Suppressor macrophage treated with lipopolysaccharide for 4 hours (primary cell): ENCODE measurements at regions not wholly inside any gene's neighbourhood (a gene's known extent, or its start where the extent isn't known, plus 50 kb on each side); places are given as distances from the start of the nearest gene placed in this dataset.
A peak's percentile ranks its signal among the peaks of the same experiment; 100 is the strongest.

Experiments used
- DNase-seq: peaks from one replicate; pipeline ENCODE4 v3.0.0-alpha.2; 2020

- DNase-seq, result no peak
Observed at GRCh38 chr2:15720561-15721307, 129.1 kb downstream of the DDX1 start.

DNA sequence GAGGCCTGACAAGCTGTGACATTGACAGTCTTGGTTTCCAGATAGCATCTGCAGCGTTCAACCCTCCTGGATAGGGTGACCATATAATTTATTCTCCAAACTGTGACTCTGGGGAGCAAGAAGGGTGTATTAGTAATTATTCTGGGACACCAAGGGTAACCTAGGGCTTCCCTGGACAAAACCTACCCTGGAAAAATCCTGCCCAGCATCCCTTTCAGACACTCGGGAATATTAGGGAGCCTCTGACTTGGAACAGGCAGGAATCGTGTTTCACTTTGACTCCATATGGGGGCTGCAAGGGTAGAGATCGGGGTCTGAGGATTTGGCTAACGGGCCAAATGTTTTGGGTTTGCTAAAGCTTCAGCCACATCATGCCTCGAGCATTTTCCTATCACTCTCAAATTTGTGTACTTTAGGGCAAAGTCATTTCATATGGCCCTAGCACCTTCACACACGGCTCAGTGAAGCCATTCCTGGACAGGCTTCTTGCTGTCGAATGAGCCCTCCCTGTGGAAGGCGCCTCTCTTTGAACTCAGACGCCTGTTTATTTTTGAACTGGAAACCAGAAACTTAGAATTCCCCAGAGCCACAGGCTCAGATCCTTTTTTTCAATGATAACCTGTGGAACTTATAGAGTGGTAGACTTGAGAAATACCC, 129.9 kb downstream of the DDX1 start:
- DNase-seq, result no peak

DNA sequence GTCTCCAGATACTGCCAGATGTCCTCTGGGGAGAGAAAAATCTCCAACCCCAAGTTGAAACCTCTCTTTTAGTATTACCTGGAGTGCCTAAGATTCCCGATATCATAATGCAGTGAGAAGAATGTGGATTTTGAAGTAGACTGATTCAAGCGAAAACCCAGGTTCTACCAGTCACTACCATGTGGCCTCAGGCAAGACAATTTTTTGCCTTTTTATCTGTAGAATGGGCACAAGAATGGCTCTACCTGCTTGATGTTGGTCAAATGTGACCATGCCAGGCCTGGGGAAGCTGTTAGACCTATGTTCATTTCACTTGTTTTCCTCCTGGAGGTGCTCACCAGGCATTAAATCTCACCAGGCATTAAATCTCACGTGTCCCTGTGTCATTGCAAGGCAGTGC, 131.3 kb downstream of the DDX1 start:
- no peak for DNase-seq

DNA sequence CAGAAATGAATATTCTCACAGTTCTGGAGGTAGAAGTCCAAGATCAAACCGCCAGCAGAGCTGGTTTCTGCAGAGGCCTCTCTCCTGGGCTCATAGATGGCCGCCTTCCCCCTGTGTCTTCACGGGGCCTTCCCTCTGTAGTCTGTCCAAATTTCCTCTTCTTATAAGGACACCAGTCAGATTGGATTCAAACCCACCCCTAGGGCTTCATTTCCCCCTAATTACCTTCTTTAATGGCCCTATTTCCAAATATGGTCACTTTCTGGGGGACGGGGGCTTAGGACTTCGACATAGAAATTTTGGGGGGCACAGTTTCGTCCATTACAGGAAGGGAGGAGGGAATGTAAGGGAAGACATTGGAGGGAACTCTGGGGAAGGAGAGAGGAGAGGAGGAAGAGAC, 132.6 kb downstream of the DDX1 start:
- DNase-seq, result no peak

- DNase-seq, result no peak
Observed at GRCh38 chr2:15725101-15725781, 133.6 kb downstream of the DDX1 start.

- no peak for DNase-seq
Observed at GRCh38 chr2:15725782-15726112, 134.1 kb downstream of the DDX1 start.

DNA sequence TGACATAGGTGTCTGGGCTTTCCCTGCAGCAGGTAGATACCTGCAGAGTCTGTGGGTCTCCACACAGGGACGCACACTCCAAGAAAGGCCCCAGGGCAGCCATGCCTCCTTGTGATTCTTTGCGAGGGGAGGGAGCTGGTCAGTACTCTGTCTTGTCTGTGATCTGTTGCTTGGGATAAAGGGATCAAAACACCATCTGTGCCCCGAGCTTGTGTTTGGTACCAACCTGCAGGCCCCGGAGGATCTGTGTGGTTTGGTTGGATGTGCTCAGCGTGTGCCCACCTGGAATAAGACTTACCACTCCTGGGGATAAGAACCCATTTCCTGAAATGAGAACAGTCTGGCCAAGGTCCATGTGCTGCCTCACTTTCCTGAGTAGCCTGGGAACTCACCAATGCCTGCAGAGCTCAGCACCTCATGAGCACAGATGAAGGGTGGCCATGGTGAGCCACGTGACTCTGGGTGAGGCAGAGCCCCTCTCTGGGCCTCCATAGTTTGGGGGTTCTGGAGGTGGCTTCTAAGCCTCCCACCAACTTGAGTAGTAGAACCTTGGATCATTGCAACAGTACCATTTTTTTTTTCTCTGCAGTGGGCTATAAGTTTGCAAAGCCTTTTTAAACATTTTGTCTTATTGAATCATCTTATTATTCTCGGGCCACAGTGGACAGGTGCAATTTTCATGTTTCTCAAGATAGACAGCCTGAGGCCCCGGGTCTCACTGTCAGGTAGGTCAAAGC, 134.8 kb downstream of the DDX1 start:
- DNase-seq, result no peak

DNA sequence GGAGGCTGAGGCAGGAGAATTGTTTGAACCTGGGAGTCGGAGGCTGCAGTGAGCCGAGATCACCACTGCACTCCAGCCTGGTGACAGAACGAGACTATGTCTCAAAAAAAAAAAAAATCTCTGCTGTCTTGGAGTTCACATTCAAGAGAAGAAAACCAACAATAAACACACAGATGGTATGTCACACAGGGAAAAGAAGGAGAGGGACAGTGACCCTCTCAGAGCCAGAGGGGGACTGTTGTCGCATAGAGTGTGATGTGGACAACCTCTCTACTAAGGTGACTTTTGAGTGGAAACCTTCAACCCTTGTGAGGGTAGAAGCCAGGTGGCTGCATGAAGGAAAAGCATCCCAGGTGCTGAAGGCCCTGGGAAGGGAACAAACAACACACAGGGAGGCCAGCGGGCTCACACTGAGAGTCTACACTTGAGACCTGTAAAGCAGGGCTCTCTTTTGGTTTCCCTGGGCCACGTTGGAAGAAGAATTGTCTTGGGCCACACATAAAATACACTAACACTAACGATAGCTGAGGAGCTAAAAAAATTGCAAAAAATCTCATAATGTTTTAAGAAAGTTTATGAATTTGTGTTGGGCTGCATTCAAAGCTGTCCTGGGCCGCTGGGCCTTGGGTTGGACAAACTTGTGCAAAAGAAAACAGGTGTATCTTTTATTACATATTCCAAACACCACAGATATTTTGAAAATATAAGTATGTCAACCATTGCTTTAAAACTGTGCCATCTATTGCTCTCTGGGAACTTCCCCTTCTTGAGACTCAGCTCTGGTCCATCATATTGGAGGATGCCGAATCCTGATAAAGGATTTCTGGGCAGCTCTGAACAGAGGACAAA, 136.0 kb downstream of the DDX1 start:
- DNase-seq, result no peak

DNA sequence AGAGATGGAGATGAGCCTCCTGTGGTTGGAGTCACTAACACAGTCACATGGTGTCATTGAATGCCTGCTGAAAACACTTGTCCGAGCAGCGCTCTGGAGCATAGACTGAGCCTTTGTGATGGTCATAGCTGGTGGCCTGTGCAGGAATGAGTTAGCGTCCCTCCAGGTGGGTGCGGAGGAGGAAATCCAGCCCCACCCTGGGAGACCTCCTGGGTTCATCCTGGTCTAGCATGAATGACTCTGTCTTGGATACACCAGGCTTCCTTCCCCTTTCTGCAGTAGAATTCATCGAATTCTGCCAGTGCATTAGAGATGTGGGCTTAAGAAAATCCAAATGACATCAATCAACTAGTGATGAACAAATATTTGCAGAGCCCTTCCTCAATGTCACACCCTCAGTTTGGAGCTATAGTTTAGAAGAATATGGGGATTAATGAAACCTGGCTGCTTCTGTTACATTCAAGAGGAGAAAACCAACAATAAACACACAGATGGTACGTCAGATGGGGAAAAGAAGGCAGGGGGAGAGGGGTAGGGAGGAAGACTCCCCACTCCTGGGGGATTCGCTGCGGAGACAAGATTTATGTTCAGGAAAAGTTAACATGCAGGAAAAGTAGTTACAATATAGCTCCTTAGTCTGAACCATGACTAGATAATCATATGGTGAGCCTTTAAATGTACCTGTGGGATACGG, 136.7 kb downstream of the DDX1 start:
- no peak for DNase-seq

- DNase-seq, result no peak
Observed at GRCh38 chr2:15729001-15729400, 137.3 kb downstream of the DDX1 start.

DNA sequence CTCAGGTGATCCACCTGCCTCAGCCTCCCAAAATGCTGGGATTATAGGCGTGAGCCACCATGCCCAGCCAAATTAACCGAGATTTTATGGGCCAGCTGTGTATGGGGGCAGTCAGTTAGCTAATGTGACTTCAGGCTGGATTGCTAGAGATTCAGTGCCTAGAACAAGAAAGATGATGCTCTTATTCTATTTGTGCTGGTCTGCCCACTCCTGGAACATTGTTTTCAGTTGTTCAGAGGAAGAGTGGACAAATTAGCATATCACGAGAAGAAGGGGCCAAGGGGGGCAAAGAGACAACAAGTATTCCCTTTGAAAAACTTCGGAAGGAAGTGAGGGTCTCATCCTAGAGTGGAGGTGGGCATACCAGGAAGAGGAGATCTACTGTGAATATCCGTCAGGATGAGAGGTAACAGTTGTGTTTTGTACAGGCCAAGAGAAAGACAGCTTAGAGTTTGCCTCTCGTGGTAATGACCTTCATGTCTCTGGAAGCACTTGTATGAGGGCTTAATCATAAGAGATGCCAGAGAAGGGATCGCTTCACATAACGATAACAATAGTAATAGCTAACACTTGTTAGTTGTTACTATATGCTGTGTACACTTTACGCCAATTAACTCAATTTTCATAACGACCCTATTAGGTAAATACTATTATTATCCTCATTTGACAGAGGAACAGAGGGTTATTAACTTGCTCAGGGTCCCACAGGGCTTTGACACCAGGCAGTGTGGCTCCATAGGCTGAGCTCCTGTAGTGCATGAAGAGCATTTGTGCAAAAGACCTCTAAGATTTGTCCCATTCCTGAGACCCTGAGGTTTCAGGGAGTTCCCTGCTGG, 138.3 kb downstream of the DDX1 start:
- no peak for DNase-seq

DNA sequence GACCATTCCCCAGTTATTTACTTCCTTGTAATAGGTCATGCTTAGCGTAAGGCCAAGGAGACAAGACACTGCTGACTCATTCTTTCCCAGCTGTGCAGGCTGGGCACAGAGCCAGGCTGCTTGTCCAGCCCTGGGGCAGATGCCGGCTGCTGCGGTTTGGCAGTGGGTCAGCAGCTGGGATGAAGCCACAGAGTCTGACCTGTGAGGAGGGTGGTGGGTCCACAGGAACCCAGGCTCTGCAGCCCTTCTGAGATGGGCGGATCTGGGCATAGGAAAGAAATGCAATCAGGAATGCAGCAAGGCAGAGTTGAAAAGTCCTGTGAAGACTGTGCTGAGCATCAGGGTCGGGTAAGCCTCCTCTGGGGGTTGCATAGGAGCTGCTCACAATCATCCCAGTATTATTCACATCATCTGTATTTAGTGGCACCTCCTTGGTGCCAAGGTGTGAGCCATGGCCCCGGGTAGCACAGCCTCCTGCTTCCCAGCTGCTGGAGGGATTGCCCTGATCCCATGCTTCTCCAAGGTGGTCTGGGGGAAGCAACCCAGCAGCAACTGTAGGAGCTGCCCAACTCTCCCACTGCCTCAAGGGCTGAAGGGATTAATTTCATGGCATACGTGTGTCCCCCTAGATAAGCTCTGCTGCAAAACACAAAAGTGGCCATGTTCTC, 139.0 kb downstream of the DDX1 start:
- peak; percentile 84 for DNase-seq

DNA sequence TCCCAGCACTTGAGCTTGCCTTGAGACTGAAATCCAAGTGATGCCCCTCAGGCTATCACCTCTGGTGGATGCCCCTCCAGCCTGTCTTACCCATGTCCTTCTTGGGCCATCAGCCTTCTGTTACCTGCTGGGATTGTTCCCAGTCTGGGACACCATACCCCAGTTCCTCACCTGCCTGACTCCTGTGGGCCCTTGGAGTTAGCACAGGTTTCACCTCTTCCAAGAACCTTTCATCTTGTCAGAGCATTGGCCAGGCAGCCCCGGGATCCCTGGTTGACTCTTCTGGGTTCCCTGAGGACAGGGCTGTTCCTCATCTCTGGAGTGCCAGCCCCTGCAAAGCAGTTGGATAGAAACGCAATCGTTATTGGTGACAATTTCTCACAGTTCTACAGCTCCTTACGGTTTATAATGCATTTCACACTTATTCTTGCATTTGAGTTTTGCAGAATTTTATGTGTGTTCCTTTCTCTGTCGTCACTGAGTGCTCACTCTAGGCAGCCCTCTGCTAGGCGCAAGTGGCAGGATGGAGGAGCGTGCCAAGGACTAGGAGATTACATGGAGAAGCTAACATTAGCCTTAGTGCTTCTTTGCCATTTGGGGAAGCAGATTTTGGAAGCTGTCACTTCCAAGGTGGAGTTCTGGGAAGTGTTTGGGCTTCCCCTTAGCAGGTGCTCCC, 139.7 kb downstream of the DDX1 start:
- DNase-seq, result no peak

- no peak for DNase-seq
Observed at GRCh38 chr2:15731889-15732271, 140.2 kb downstream of the DDX1 start.

- DNase-seq, result peak; percentile 31
Observed at GRCh38 chr2:15732341-15733077, 140.8 kb downstream of the DDX1 start.

DNA sequence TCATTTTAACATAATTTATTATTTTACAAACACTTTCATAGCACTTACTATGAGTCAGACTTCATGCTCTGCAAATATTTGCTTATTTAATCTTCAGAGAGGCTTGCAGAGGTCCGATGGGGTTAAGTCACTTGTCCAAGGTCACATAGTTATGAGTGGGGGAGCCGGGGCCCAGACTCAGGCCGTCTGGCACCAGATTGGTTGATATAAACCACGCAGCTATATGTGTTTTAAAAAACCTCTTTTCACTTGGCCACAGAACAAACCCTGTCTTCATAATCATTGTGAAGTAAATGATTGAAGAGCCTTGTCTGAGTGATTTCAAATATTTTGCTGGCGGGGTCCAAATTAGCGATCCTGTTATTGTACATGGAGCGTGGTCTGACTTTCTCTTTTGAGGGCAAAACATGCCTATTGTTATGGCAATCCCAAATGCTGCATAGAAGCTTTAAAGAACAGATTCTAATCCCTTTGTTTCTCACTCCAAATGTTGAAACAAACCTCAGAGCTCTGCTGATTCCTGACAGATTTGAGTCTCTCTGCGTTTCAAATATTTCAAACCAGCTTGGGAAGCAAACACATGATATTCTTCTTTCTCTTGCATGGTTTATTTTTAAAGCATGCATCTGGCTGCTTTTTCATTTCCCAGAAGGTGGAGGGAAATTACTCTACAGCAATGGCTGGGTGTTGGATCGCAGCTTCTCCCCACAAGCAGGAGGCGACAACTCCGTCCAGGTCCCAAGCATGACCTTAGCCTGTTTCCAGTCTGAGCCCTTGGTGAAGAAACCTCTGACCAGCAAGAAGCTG, 142.4 kb downstream of the DDX1 start:
- no peak for DNase-seq

DNA sequence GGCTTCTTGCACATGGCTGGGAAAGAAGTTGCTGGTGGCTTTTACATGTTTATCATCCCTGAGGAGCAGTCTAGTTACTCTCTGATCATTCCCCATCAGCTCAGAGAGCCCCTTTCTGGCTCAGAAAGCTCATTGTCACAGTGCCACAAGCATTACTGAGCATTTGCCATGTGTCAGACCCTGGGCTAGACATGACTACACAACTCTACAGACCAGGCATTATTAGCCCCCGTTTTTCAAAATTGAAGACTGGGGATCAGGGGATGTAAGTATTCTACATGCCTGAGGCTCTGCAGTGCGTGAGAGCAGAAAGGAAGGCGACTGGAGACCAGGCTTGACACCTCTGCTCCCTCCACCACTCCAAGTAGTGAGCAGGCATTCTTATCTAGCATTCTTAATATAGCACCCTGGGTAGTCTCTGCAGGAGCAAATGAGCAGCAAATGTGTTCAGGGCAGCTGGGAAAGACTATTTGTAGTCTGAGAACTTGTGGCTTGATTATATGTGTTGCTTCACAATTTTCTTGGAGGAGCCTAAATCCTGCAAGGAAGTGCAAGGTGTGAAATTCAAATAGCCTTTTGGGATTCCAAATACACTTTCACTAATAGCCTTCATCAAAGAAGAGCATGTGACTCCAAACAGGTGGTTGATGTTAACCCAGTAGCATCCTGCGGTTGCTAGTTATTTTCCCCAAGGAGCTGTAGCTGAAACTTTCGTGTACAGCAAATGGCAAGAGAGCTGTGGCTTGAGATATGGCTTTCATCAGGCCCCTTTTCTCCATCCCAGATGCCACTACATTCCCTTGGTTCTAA, 143.2 kb downstream of the DDX1 start:
- no peak for DNase-seq
